Common myeloid progenitor, CD34-positive (primary cell): ENCODE measurements at regions not wholly inside any gene's neighbourhood (a gene's known extent, or its start where the extent isn't known, plus 50 kb on each side); places are given as distances from the start of the nearest gene placed in this dataset.

Source experiments
- CTCF ChIA-PET: fragments of 350-600 bp; sonication (Branson Sonifier 250); formaldehyde crosslinking; loops from one replicate; lab custom pipeline; 2021; ENCODE audit warnings: antibody characterized with exemption; lab: Charles Lee
- POLR2A ChIA-PET: fragments of 350-600 bp; sonication (Branson Sonifier 250); formaldehyde crosslinking; loops from one replicate; lab custom pipeline; 2021; ENCODE audit warnings: antibody characterized with exemption; lab: Charles Lee
- DNase-seq, 3 donors: peaks; one replicate each; pipeline versions ENCODE4 v3.0.0 to v3.0.0-alpha.2; 2013
- H3K27ac ChIP-seq, 2 experiments: 1 replicate in 1 of 2; 2 replicates in 1 of 2; pipeline ENCODE4 v1.7.0; 2013; ENCODE audit warnings: inconsistent platforms in 2 of 2, low read length in 2 of 2, mild to moderate bottlenecking in 2 of 2, low read depth in 1 of 2, moderate library complexity in 1 of 2; ENCODE audit not compliant: severe bottlenecking in 2 of 2, insufficient read depth in 1 of 2, poor library complexity in 1 of 2
- H3K27me3 ChIP-seq, 5 experiments: replicated peaks in 2 of 5; 1 replicate in 3 of 5; 2 replicates in 2 of 5; pipeline versions ENCODE4 v1.6.1 to v1.7.0; 2013; ENCODE audit warnings: low read length in 4 of 5, mild to moderate bottlenecking in 2 of 5, moderate library complexity in 2 of 5, inconsistent platforms in 1 of 5; ENCODE audit not compliant: insufficient read depth in 5 of 5, control insufficient read depth in 4 of 5
- H3K36me3 ChIP-seq, 4 experiments: 1 replicate in 2 of 4; 2 replicates in 2 of 4; pipeline versions ENCODE4 v1.6.1 to v1.7.0; 2013; ENCODE audit warnings: low read length in 3 of 4, control low read depth in 1 of 4, mild to moderate bottlenecking in 1 of 4; ENCODE audit not compliant: control insufficient read depth in 4 of 4, insufficient read depth in 4 of 4
- H3K4me1 ChIP-seq, 4 experiments: 1 replicate in 3 of 4; 2 replicates in 1 of 4; pipeline versions ENCODE4 v1.6.1 to v1.7.1; 2013; ENCODE audit warnings: low read length in 3 of 4, mild to moderate bottlenecking in 3 of 4, control low read depth in 1 of 4, inconsistent platforms in 1 of 4, moderate library complexity in 1 of 4; ENCODE audit not compliant: control insufficient read depth in 4 of 4, insufficient read depth in 4 of 4; ENCODE audit errors: control extremely low read depth in 1 of 4
- H3K4me3 ChIP-seq, 7 experiments: 1 replicate in 4 of 7; 2 replicates in 3 of 7; pipeline versions ENCODE4 v1.5.1 to v1.7.0; 2013; ENCODE audit warnings: mild to moderate bottlenecking in 7 of 7, low read length in 6 of 7, moderate library complexity in 6 of 7, inconsistent platforms in 2 of 7, low read depth in 2 of 7, control low read depth in 1 of 7; ENCODE audit not compliant: insufficient read depth in 4 of 7, control insufficient read depth in 1 of 7; ENCODE audit errors: extremely low read depth in 1 of 7
- H3K9me3 ChIP-seq, 5 experiments: 1 replicate in 4 of 5; 2 replicates in 1 of 5; pipeline versions ENCODE4 v1.6.1 to v1.7.1; 2013; ENCODE audit warnings: low read length in 4 of 5, mild to moderate bottlenecking in 2 of 5, inconsistent platforms in 1 of 5, low read depth in 1 of 5, moderate library complexity in 1 of 5; ENCODE audit not compliant: control insufficient read depth in 4 of 5, insufficient read depth in 2 of 5; ENCODE audit errors: control extremely low read depth in 1 of 5
- WGBS: methylation state at CpG from one replicate; pipeline ENCODE4 v1.1.5; 2013; ENCODE audit not compliant: insufficient coverage; 5-methylcytosine and 5-hydroxymethylcytosine counted together

- CTCF ChIA-PET, result interaction anchor here (0.6 kb wide), 1 partner anchor 1251 kb away, joined by 4 read pairs; no protein-coding TSS in a partner anchor
- POLR2A ChIA-PET, result no interaction called here
- Histone ChIP-seq H3K27ac (no peak overlapping the region), H3K36me3 (no peaks in the 10 kb centered on the region), H3K4me3 (no peak overlapping the region), H3K4me1 (no peaks in the 10 kb centered on the region), H3K9me3 (no peaks in the 10 kb centered on the region), H3K27me3 (no peaks in the 10 kb centered on the region)
- WGBS, result no CpG with 5 or more reads among the region's 1 CpG
- DNase-seq, result no peak
These were observed 828.9 kb upstream of the ZNF608 start for GRCh38 chr5:125575171-125575890.

DNA sequence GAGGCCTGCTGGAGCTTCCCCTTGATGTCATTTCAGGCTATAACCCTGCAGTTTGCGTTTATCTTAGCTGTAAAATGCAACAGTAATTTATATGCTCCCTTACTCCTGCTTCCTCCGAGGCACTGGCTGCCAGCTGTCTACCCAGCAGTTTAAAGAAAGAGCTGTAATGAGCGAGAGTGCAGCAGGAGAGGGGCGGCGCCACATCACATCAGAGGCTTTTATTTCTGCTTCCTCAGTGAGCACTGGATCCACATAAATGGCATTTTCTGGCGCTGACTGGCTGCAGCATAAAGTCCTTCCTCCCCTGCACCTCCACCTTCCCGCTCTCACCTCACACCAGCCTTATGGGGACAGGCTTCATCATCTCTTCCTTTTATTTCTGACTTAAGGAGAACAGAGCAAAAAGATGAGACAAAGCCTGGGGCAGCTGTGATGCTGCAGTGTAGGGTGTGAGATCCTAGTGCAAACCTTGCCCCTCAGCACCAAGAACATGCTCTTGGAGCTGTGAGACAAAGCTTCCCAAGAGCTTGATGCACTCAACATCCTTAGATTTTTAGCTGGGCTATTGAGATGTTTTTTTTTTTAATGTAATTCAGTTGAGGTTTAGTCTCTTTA lies 829.6 kb upstream of the ZNF608 start:
- no peak for DNase-seq
- 49% methylated on average over 4 of the region's 7 CpGs for WGBS
- POLR2A ChIA-PET, result no interaction called here
- Histone ChIP-seq H3K9me3 (no peaks in the 10 kb centered on the region), H3K36me3 (no peaks in the 10 kb centered on the region), H3K27ac (no peak overlapping the region), H3K4me3 (no peak overlapping the region), H3K27me3 (no peaks in the 10 kb centered on the region), H3K4me1 (no peaks in the 10 kb centered on the region)
- CTCF ChIA-PET, result interaction anchor here (0.6 kb wide), 1 partner anchor 1252 kb away, joined by 4 read pairs; no protein-coding TSS in a partner anchor

DNA sequence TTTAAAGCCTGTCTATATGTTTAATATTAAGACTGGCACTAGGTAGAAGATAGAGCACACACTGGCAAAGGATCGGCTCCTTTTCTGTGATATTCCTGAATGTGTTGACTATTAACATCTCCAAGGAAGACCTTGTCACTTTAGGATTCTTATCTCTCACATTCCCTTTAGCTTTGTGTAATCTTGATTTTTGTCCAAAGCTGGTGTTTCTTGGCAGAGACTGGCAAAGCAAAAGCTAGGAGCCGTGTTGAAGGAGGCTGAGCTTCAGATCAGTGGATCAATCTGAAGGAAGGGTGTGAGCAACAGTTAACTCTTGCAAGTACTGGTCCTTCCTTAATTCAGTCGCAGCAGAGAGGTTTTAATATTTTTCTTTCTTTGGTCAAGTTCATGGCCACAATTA lies 830.4 kb upstream of the ZNF608 start:
- POLR2A ChIA-PET, result no interaction called here
- 100% methylated on average over 1 of the region's 3 CpGs for WGBS
- no peaks in the 10 kb centered on the region for H3K9me3 ChIP-seq

DNA sequence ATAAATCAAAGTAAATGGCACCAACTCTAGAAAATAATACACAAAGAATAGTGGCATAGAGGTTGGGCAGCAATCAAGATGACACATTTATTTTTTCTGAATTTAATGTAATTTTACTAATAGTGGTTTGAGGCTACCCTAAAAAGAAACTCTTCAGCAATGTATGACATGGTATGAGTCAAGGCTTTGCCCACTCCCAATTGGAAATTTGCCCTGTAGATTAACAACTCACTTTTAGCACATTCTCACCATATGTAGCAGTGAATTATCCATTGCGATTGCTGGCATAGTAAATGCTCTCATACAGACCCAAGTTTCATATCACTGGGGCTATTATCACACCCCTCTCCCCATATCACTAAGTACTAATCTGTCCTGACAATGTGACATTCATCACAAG lies 832.1 kb upstream of the ZNF608 start:
- ChIA-PET CTCF (no interaction called here), POLR2A (no interaction called here)
- H3K36me3 ChIP-seq, result no peaks in the 10 kb centered on the region
- H3K27ac ChIP-seq, result no peak overlapping the region
- H3K4me3 ChIP-seq, result no peak overlapping the region
- H3K27me3 ChIP-seq, result no peaks in the 10 kb centered on the region
- no peaks in the 10 kb centered on the region for H3K4me1 ChIP-seq
- WGBS, result 88% methylated on average over 1 of the region's 1 CpG
- no peaks in the 10 kb centered on the region for H3K9me3 ChIP-seq
- no peak for DNase-seq

More for the DNA sequence above, 830.4 kb upstream of the ZNF608 start:
- no peaks in the 10 kb centered on the region for H3K36me3 ChIP-seq
- H3K27ac ChIP-seq, result no peak overlapping the region
- no peaks in the 10 kb centered on the region for H3K4me1 ChIP-seq
- CTCF ChIA-PET, result no interaction called here
- no peak overlapping the region for H3K4me3 ChIP-seq
- DNase-seq, result no peak
- H3K27me3 ChIP-seq, result no peaks in the 10 kb centered on the region

DNA sequence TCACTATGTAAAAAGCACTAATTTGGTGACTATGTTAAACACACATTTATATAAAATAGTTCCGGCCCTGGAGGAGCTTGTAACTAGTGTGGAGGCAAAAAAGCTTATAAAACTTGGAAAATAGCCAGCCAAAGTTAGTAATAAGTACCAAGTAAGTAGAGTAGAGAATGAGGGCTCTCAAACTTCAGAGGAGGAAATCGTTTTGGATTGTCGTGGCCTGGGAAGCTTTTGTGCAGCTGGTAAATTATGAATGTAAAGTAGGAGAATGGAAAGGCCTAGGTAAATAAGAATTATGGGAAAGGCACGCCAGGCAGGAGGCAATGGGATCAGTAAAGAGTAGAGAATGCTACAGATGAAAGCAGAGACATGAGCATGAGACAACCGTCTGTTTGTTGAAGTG lies 832.7 kb upstream of the ZNF608 start:
- Histone ChIP-seq H3K4me1 (no peaks in the 10 kb centered on the region), H3K27ac (no peak overlapping the region), H3K27me3 (no peaks in the 10 kb centered on the region), H3K4me3 (no peak overlapping the region), H3K36me3 (no peaks in the 10 kb centered on the region), H3K9me3 (no peaks in the 10 kb centered on the region)
- POLR2A ChIA-PET, result no interaction called here
- CTCF ChIA-PET, result no interaction called here
- WGBS, result 87% methylated on average over 3 of the region's 5 CpGs
- no peak for DNase-seq

- no peak for DNase-seq
- H3K36me3 ChIP-seq, result no peaks in the 10 kb centered on the region
- no peaks in the 10 kb centered on the region for H3K9me3 ChIP-seq
- no peaks in the 10 kb centered on the region for H3K27me3 ChIP-seq
- H3K4me1 ChIP-seq, result no peaks in the 10 kb centered on the region
- ChIA-PET POLR2A (no interaction called here), CTCF (no interaction called here)
- no peak overlapping the region for H3K27ac ChIP-seq
- H3K4me3 ChIP-seq, result no peak overlapping the region
These were observed 834.9 kb upstream of the ZNF608 start for GRCh38 chr5:125581311-125581710.

GRCh38 chr5:125582352-125582751 lies 835.9 kb upstream of the ZNF608 start:
- H3K4me1 ChIP-seq, result no peaks in the 10 kb centered on the region
- DNase-seq, result no peak
- no peaks in the 10 kb centered on the region for H3K9me3 ChIP-seq
- no CpG with 5 or more reads among the region's 1 CpG for WGBS
- ChIA-PET CTCF (no interaction called here), POLR2A (no interaction called here)
- H3K27me3 ChIP-seq, result no peaks in the 10 kb centered on the region
- H3K36me3 ChIP-seq, result no peaks in the 10 kb centered on the region
- no peak overlapping the region for H3K4me3 ChIP-seq
- no peak overlapping the region for H3K27ac ChIP-seq
